ENCODE measurements at regions not wholly inside any gene's neighbourhood (a gene's known extent, or its start where the extent isn't known, plus 50 kb on each side); places are given as distances from the start of the nearest gene placed in this dataset.
"Not testable (repeated sequence)": the region's sequence is repeated elsewhere in the genome, so short reads cannot be mapped to it uniquely, and the experiment has no call there.

GRCh38 chr20:22052025-22052650 is 346.7 kb downstream of the PAX1 start:
- Histone ChIP-seq H3K36me3 (ENCODE audit: control insufficient read depth, insufficient read depth, low read length) (no peaks in the 10 kb centered on the region), H3K27me3 (replicated peaks; ENCODE audit: control insufficient read depth, insufficient read depth, low read length) (no peaks in the 10 kb centered on the region), H3K4me3 (replicated peaks; ENCODE audit: low read depth, low read length) (no peak overlapping the region)
- TF ChIP-seq CTCF (IDR thresholded peaks at IDR 0.05; ENCODE audit: insufficient read depth, low read length, poor library complexity, severe bottlenecking), result no peak
- DNase-seq (ENCODE audit: extremely low read depth, insufficient read length), result no peak

DNA sequence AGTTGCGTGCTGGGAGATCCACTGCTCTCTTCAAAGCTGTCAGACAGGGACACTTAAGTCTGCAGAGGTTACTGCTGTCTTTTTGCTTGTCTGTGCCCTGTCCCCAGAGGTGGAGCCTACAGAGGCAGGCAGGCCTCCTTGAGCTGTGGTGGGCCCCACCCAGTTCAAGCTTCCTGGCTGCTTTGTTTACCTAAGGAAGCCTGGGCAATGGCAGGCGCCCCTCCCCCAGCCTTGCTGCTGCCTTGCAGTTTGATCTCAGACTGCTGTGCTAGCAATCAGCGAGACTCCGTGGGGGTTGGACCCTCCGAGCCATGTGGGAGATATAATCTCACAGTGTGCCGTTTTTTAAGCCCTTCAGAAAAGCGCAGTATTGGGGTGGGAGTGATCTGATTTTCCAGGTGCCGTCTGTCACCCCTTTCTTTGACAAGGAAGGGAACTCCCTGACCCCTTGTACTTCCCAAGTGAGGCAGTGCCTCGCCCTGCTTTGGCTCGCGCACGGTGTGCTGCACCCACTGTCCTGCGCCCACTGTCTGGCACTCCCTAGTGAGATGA is 340.6 kb downstream of the PAX1 start:
- H3K4me3 ChIP-seq (replicated peaks; ENCODE audit: low read depth, low read length); DNase-seq (ENCODE audit: extremely low read depth, insufficient read length); H3K27me3 ChIP-seq (replicated peaks; ENCODE audit: control insufficient read depth, insufficient read depth, low read length); H3K36me3 ChIP-seq (ENCODE audit: control insufficient read depth, insufficient read depth, low read length): not testable (repeated sequence)

GRCh38 chr20:22027423-22027822 is 322.0 kb downstream of the PAX1 start:
- Histone ChIP-seq H3K4me3 (replicated peaks; ENCODE audit: low read depth, low read length) (no peak overlapping the region), H3K27me3 (replicated peaks; ENCODE audit: control insufficient read depth, insufficient read depth, low read length) (no peaks in the 10 kb centered on the region), H3K36me3 (ENCODE audit: control insufficient read depth, insufficient read depth, low read length) (no peaks in the 10 kb centered on the region)
- no peak for DNase-seq (ENCODE audit: extremely low read depth, insufficient read length)
- no peak for TF ChIP-seq CTCF (IDR thresholded peaks at IDR 0.05; ENCODE audit: insufficient read depth, low read length, poor library complexity, severe bottlenecking)

DNA sequence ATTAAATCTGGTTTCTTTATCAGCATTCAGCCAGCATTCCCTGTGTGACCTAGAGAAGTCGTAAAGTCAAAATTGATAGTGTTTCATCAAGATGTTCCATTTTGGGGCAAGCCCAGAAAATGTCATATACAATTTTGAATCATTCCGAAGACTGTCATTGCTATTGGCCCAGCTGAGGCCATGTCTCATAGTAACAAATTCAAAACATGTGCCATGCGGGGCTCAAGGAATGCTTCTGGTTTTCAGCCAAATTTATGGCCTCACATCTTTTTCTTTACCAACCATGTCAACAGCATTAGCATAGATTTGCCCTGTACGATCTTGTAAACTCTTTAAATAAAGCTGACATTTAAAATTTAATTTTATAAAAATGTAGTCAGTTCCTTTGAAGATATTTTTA is 314.7 kb downstream of the PAX1 start:
- DNase-seq (ENCODE audit: extremely low read depth, insufficient read length), result no peak
- Histone ChIP-seq H3K27me3 (replicated peaks; ENCODE audit: control insufficient read depth, insufficient read depth, low read length) (no peaks in the 10 kb centered on the region), H3K36me3 (ENCODE audit: control insufficient read depth, insufficient read depth, low read length) (no peaks in the 10 kb centered on the region), H3K4me3 (replicated peaks; ENCODE audit: low read depth, low read length) (no peak overlapping the region)
- TF ChIP-seq CTCF (IDR thresholded peaks at IDR 0.05; ENCODE audit: insufficient read depth, low read length, poor library complexity, severe bottlenecking), result no peak

DNA sequence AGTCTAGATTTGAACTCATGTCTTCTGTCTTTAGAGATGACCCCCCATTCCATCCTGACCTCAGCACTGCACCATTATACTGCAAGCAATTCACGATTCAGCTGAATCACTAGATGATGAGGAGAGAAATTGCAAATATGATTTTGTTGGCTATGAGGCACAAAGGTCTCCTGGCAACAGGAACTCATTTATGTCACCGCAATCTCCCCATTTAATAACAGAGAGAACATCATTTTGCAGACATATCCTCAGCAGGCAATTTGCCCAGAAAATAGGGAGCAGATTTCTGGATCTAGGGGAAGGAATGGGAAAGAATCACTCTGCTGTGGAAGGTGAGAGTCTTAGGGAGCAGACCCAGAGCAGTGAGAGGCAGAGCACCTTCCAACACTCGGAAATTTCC is 303.0 kb downstream of the PAX1 start:
- Histone ChIP-seq H3K27me3 (replicated peaks; ENCODE audit: control insufficient read depth, insufficient read depth, low read length) (no peaks in the 10 kb centered on the region), H3K4me3 (replicated peaks; ENCODE audit: low read depth, low read length) (no peak overlapping the region)
- no peak for DNase-seq (ENCODE audit: extremely low read depth, insufficient read length)

GRCh38 chr20:22006306-22006705 is 300.8 kb downstream of the PAX1 start:
- no peak for TF ChIP-seq CTCF (IDR thresholded peaks at IDR 0.05; ENCODE audit: insufficient read depth, low read length, poor library complexity, severe bottlenecking)
- DNase-seq (ENCODE audit: extremely low read depth, insufficient read length), result no peak
- Histone ChIP-seq H3K4me3 (replicated peaks; ENCODE audit: low read depth, low read length) (no peak overlapping the region), H3K27me3 (replicated peaks; ENCODE audit: control insufficient read depth, insufficient read depth, low read length) (no peaks in the 10 kb centered on the region), H3K36me3 (ENCODE audit: control insufficient read depth, insufficient read depth, low read length) (no peaks in the 10 kb centered on the region)

More for the DNA sequence above, 303.0 kb downstream of the PAX1 start:
- no peak for TF ChIP-seq CTCF (IDR thresholded peaks at IDR 0.05; ENCODE audit: insufficient read depth, low read length, poor library complexity, severe bottlenecking)
- no peaks in the 10 kb centered on the region for H3K36me3 ChIP-seq (ENCODE audit: control insufficient read depth, insufficient read depth, low read length)

Measured in GM06990 (cell line).